Mononuclear cell (primary cell): ENCODE measurements at regions not wholly inside any gene's neighbourhood (a gene's known extent, or its start where the extent isn't known, plus 50 kb on each side); places are given as distances from the start of the nearest gene placed in this dataset.
"Not testable (repeated sequence)": the region's sequence is repeated elsewhere in the genome, so short reads cannot be mapped to it uniquely, and the experiment has no call there.

Experiments
- H3K27me3 ChIP-seq: 2 replicates; pipeline ENCODE4 v1.6.0; 2011; ENCODE audit warnings: low read length, control low read depth; ENCODE audit not compliant: insufficient read depth
- H3K4me1 ChIP-seq: 2 replicates; pipeline ENCODE4 v1.5.1; 2011; ENCODE audit warnings: mild to moderate bottlenecking, low read length, control low read depth; ENCODE audit not compliant: insufficient read depth
- H3K4me3 ChIP-seq: 2 replicates; pipeline ENCODE4 v1.5.1; 2011; ENCODE audit warnings: mild to moderate bottlenecking, low read length, moderate library complexity
- H3K9me3 ChIP-seq: 2 replicates; pipeline ENCODE4 v1.5.1; 2011; ENCODE audit warnings: low read depth, mild to moderate bottlenecking, control low read depth, low read length

GRCh38 chr1:228835456-228835855 lies 100.2 kb downstream of the RHOU start:
- H3K4me3 ChIP-seq: no peak overlapping the region
- H3K27me3 ChIP-seq: no peaks in the 10 kb centered on the region
- peaks cover 25% of the 10 kb centered on the region for H3K4me1 ChIP-seq
- H3K9me3 ChIP-seq: no peaks in the 10 kb centered on the region

DNA sequence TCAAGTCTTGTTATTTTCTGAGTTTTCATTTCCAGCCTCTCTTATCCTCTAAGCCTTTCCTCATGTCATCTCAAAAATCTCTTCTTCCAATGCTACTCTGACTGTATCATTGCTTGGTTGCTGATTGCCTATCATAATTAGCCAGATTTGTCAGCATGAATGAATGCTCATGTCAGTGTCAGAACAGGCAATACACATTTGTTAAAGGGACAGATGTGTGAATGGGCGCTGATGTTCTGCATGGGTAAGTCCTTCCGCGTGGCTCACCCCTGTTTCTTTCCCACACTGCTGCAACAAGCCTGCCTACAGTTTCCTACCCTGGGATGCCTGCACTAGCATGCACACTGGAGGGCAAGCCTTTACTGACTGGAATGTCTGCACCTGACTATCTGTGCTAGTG lies 100.6 kb downstream of the RHOU start:
- Histone ChIP-seq H3K4me3 (no peak overlapping the region), H3K4me1 (peaks cover 25% of the 10 kb centered on the region), H3K9me3 (no peaks in the 10 kb centered on the region), H3K27me3 (no peaks in the 10 kb centered on the region)

DNA sequence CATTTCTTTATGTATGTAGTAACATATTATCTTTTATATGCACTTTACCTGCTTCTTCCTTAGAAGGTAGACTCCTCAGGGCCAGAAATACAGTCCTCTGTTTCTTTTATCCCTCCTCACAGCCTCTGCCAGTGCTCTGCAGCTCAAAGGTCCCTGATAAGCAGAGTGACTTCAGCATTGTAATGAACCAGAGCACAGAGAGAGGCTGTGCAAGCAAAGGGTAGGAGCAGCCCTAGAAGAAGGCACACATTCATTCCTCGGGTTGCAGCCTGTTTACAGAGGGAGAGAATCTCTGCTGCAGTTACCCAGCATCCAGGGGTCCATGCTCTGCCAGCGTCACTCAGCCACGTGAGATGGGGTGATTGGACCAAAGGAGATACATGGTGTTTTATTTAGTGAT lies 101.1 kb downstream of the RHOU start:
- Histone ChIP-seq H3K27me3 (no peaks in the 10 kb centered on the region), H3K4me1 (peaks cover 25% of the 10 kb centered on the region), H3K9me3 (no peaks in the 10 kb centered on the region), H3K4me3 (no peak overlapping the region)

DNA sequence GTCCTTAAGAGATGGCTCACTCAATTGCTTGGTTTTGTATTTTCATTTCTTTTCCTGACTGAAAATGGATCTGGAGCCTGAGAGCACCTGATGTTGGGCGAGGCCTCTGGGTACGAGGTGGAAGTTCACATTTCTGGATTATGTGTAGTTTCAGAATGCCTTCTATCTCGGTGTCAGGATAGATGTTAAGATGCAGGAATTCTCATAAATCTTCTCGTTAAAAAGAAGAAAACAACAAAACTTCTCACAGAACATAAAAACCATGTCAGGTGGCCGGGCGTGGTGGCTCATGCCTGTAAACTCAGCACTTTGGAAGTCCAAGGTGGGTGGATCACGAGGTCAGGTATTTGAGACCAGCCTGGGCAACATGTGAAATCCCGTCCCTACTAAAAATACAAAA lies 101.8 kb downstream of the RHOU start:
- H3K4me1 ChIP-seq: peaks cover 25% of the 10 kb centered on the region
- H3K27me3 ChIP-seq: no peaks in the 10 kb centered on the region
- H3K9me3 ChIP-seq: no peaks in the 10 kb centered on the region
- no peak overlapping the region for H3K4me3 ChIP-seq

GRCh38 chr1:228837817-228838716 lies 102.8 kb downstream of the RHOU start:
- Histone ChIP-seq H3K27me3 (no peaks in the 10 kb centered on the region), H3K9me3 (no peaks in the 10 kb centered on the region), H3K4me1 (peaks cover 25% of the 10 kb centered on the region), H3K4me3 (no peak overlapping the region)

- Histone ChIP-seq H3K4me3 (no peak overlapping the region), H3K27me3 (no peaks in the 10 kb centered on the region), H3K4me1 (peaks cover 25% of the 10 kb centered on the region), H3K9me3 (no peaks in the 10 kb centered on the region)
These were observed 103.6 kb downstream of the RHOU start for GRCh38 chr1:228838717-228839500.

- H3K4me3 ChIP-seq: no peak overlapping the region
- H3K27me3 ChIP-seq: no peaks in the 10 kb centered on the region
- H3K4me1 ChIP-seq: peaks cover 25% of the 10 kb centered on the region
- H3K9me3 ChIP-seq: no peaks in the 10 kb centered on the region
These were observed 104.4 kb downstream of the RHOU start for GRCh38 chr1:228839656-228840055.

- peaks cover 25% of the 10 kb centered on the region for H3K4me1 ChIP-seq
- H3K4me3 ChIP-seq: no peak overlapping the region
- no peaks in the 10 kb centered on the region for H3K27me3 ChIP-seq
- H3K9me3 ChIP-seq: no peaks in the 10 kb centered on the region
These were observed 106.4 kb downstream of the RHOU start for GRCh38 chr1:228841632-228842031.

DNA sequence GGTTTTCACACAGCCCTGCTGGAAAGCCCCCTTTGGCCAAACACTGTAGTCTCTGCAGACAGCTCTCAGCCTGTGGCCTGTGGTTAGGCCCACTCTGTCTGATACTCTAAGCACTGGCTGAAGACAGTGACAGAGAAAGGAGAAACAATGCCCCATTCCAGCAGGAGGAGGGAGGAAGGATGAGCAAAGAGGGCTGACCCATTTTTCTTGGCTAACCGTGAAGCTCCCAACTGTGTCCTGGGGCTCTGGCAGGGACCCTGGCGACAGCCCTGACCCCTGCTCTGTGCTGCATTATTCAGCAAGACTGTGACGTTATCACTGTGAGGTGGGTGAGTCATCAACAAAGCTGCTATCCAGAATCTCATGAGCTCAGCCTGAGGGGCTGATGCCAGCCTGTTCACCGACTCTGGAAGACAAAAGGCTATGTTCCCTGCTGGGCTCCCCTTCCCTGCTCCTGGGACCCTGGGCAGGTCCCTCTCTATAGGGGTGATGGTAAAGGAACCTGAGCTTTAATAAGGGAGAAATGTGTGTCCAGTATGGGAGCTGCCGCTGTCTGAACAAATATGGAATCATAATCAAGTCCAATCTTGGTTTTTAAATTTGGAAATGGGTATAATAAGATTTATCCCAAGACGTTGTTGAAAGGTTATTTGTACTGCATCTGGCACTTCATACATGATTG lies 107.0 kb downstream of the RHOU start:
- Histone ChIP-seq H3K4me3 (no peak overlapping the region), H3K4me1 (peaks cover 21% of the 10 kb centered on the region), H3K27me3 (no peaks in the 10 kb centered on the region), H3K9me3 (no peaks in the 10 kb centered on the region)

DNA sequence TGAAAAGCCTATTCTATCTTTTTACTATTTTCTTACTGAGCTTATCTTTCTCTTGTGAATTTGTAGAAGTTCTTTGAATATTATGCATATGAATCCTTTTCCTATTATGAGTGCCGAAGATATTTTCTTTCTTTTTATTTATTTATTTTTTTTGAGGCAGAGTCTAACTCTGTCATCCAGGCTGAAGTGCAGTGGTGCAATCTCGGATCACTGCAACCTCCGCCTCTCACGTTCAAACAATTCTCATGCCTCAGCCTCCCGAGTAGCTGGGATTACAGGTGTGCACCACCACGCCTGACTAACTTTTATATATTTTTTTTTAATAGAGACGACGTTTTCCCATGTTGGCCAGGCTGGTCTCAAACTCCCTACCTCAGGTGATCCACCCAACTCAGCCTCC lies 109.8 kb downstream of the RHOU start:
- Histone ChIP-seq H3K9me3 (no peaks in the 10 kb centered on the region), H3K4me3 (no peak overlapping the region)

DNA sequence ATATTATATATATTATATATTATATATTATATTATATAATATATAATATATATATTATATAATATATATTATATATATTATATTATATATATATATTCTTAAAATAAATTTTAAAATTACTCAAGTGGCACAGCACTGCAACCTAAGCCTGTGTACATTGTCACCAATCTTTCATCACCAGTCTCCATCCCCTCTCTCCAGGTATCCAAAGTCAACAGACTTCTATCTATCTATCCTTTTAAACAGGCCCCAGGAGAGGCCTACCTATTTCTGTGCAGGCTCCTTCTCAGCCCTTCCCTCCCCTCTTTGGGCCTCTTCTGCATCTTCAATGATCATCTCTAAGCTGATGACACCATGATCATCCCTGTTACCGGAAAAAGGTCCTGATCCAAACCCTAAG lies 111.7 kb downstream of the RHOU start:
- no peaks in the 10 kb centered on the region for H3K27me3 ChIP-seq
- peaks cover 25% of the 10 kb centered on the region for H3K4me1 ChIP-seq
- H3K4me3 ChIP-seq: no peak overlapping the region
- H3K9me3 ChIP-seq: no peaks in the 10 kb centered on the region

More for the DNA sequence above, 109.8 kb downstream of the RHOU start:
- H3K4me1 ChIP-seq: peaks cover 7% of the 10 kb centered on the region
- H3K27me3 ChIP-seq: no peaks in the 10 kb centered on the region

- H3K27me3 ChIP-seq, H3K4me3 ChIP-seq, H3K9me3 ChIP-seq: not testable (repeated sequence)
- peaks cover 30% of the 10 kb centered on the region for H3K4me1 ChIP-seq
These were observed 112.2 kb downstream of the RHOU start for GRCh38 chr1:228847451-228847850.

DNA sequence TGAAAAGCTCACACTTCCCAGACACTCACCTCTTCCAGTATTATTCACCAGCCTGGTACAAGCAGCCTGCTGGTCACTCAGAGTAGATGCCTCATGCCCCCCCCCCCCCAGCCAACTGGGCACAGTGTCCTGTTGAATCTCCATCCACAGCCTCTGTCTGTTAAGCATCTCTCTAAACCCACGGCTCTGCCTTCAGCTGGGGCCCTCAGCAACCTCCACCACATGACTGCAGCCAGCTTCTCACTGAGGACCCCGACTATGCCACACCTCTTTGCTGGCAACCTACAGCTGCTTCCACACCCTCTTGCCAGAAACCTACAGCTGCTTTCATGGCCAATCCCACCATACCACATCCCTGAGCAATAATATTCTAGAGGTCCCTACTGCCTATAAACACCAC lies 113.1 kb downstream of the RHOU start:
- Histone ChIP-seq H3K4me3 (no peak overlapping the region), H3K9me3 (no peaks in the 10 kb centered on the region), H3K4me1 (peaks cover 32% of the 10 kb centered on the region), H3K27me3 (no peaks in the 10 kb centered on the region)

GRCh38 chr1:228849011-228849541 lies 113.8 kb downstream of the RHOU start:
- Histone ChIP-seq H3K9me3 (no peaks in the 10 kb centered on the region), H3K4me1 (peaks cover 32% of the 10 kb centered on the region), H3K27me3 (no peaks in the 10 kb centered on the region), H3K4me3 (no peak overlapping the region)
